ENCODE measurements at regions not wholly inside any gene's neighbourhood (a gene's known extent, or its start where the extent isn't known, plus 50 kb on each side); places are given as distances from the start of the nearest gene placed in this dataset.

DNA sequence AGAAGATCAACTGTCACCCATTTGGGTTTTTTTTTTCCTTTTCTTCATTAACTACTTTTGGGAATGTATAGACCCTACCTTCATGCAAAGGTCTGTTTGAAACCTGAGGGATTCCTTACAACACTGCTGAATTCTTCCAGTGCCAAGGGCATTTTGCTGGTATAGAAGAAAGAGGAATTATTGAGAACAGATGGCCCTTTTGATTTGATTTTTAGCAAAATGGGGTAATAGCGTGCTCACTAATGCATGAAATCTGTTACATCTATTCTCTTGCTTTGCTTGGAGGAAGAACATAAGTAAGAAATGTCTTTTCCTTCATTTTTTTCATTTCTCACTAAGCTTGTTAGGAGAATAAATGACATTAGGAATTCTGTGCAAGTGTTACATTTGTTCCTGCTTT lies 501.9 kb downstream of the TMEM135 start:
- H4K5ac ChIP-seq (ENCODE audit: insufficient read length, low read depth, low read length) = no peak overlapping the region
- H3K79me2 ChIP-seq (ENCODE audit: control insufficient read depth in 1 of 2, insufficient read depth in 2 of 2, low read length in 2 of 2) = no peaks in the 10 kb centered on the region
- no peak overlapping the region for H2BK5ac ChIP-seq (ENCODE audit: low read depth, low read length)
- H3K18ac ChIP-seq (ENCODE audit: extremely low read depth, low read length) = no peak overlapping the region
- TF ChIP-seq KDM1A (IDR thresholded peaks at IDR 0.05; ENCODE audit: borderline replicate concordance, low read length) (no peak), CBX5 (IDR thresholded peaks at IDR 0.05; ENCODE audit: low read depth, low read length) (no peak), RXRA (IDR thresholded peaks at IDR 0.05; ENCODE audit: insufficient read depth, low read depth, low read length) (no peak), SRF (IDR thresholded peaks at IDR 0.05; ENCODE audit: low read depth, low read length) (no peak)
- TF ChIP-seq, protein P1, sequence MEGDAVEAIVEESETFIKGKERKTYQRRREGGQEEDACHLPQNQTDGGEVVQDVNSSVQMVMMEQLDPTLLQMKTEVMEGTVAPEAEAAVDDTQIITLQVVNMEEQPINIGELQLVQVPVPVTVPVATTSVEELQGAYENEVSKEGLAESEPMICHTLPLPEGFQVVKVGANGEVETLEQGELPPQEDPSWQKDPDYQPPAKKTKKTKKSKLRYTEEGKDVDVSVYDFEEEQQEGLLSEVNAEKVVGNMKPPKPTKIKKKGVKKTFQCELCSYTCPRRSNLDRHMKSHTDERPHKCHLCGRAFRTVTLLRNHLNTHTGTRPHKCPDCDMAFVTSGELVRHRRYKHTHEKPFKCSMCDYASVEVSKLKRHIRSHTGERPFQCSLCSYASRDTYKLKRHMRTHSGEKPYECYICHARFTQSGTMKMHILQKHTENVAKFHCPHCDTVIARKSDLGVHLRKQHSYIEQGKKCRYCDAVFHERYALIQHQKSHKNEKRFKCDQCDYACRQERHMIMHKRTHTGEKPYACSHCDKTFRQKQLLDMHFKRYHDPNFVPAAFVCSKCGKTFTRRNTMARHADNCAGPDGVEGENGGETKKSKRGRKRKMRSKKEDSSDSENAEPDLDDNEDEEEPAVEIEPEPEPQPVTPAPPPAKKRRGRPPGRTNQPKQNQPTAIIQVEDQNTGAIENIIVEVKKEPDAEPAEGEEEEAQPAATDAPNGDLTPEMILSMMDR (IDR thresholded peaks at IDR 0.05; ENCODE audit: control extremely low read depth in 1 of 3, insufficient read depth in 1 of 3, low read depth in 1 of 3, low read length in 3 of 3) = no peak
- no peak overlapping the region for H3K4ac ChIP-seq (replicated peaks; ENCODE audit: insufficient read length, low read depth, low read length)
- no peak overlapping the region for H3K56ac ChIP-seq (replicated peaks; ENCODE audit: insufficient read length, low read depth, low read length)
- no peak overlapping the region for H3K9ac ChIP-seq (replicated peaks in 1 of 4; ENCODE audit: extremely low read depth in 1 of 4, low read depth in 3 of 4, low read length in 3 of 4)
- no peaks in the 10 kb centered on the region for H3K23me2 ChIP-seq (ENCODE audit: low read depth, low read length)
- no peaks in the 10 kb centered on the region for H4K20me1 ChIP-seq (replicated peaks in 1 of 2; ENCODE audit: control insufficient read depth in 1 of 2, insufficient read depth in 2 of 2, low read length in 2 of 2)
- peaks cover 22 to 25% of the 10 kb centered on the region in 2 experiments for H3K9me3 ChIP-seq (ENCODE audit: insufficient read depth in 2 of 2, low read depth in 1 of 2, low read length in 1 of 2)
- DNase-seq (ENCODE audit: low read depth in 1 of 2, low spot score in 2 of 2) (no peak), FAIRE-seq (no peak)
- H3K27me3 ChIP-seq (replicated peaks in 1 of 4; ENCODE audit: control insufficient read depth in 3 of 4, extremely low read depth in 1 of 4, insufficient read depth in 3 of 4, low read length in 3 of 4) = no peaks in the 10 kb centered on the region
- no peak overlapping the region for H2BK12ac ChIP-seq (ENCODE audit: low read depth, low read length)
- no peak overlapping the region for H2BK20ac ChIP-seq (ENCODE audit: low read length)
- no peak overlapping the region for H3K4me3 ChIP-seq (ENCODE audit: extremely low read depth in 1 of 4, insufficient read depth in 2 of 4, low read depth in 3 of 4, low read length in 4 of 4)
- no peak overlapping the region for H3K4me2 ChIP-seq (ENCODE audit: insufficient read depth in 1 of 2, low read depth in 2 of 2, low read length in 2 of 2)
- no peak overlapping the region for H2BK15ac ChIP-seq (ENCODE audit: low read length)
- H3K79me1 ChIP-seq (ENCODE audit: low read depth, low read length) = no peaks in the 10 kb centered on the region
- H3K4me1 ChIP-seq (replicated peaks in 1 of 4; ENCODE audit: control insufficient read depth in 3 of 4, insufficient read depth in 4 of 4, low read length in 3 of 4) = no peaks in the 10 kb centered on the region
- no peak overlapping the region for H2AK5ac ChIP-seq (ENCODE audit: low read depth, low read length)
- no peak overlapping the region for H3K14ac ChIP-seq (ENCODE audit: insufficient read length)
- no peaks in the 10 kb centered on the region; a peak in 1 of 8 replicates for H3K36me3 ChIP-seq (ENCODE audit: control insufficient read depth in 2 of 4, insufficient read depth in 4 of 4, low read length in 3 of 4)
- H2AFZ ChIP-seq (ENCODE audit: low read length) = no peak overlapping the region
- no peak overlapping the region for H4K91ac ChIP-seq (replicated peaks; ENCODE audit: insufficient read length, low read length)
- no peak overlapping the region for H2BK120ac ChIP-seq (replicated peaks; ENCODE audit: low read depth, low read length)
- H4K8ac ChIP-seq (ENCODE audit: extremely low read depth, insufficient read depth, low read length) = no peak overlapping the region
- ChIA-PET CTCF (ENCODE audit: partially characterized antibody) (no interaction called here), POLR2A (ENCODE audit: partially characterized antibody) (no interaction called here)
- no peak overlapping the region for H3K23ac ChIP-seq (ENCODE audit: insufficient read length)
- WGBS, 2 experiments (ENCODE audit: extremely low coverage in 1 of 2, insufficient coverage in 1 of 2, insufficient read length in 1 of 2, insufficient replicate concordance in 2 of 2, low coverage in 1 of 2, low lambda C conversion rate in 2 of 2, missing lambda C conversion rate in 1 of 2) = 100% methylated on average over 1 of the region's 1 CpG; no CpG with 5 or more reads in 1 of the 2 experiments
- no peak overlapping the region for H3K27ac ChIP-seq (ENCODE audit: low read depth, low read length)
